ENCODE measurements at regions not wholly inside any gene's neighbourhood (a gene's known extent, or its start where the extent isn't known, plus 50 kb on each side); places are given as distances from the start of the nearest gene placed in this dataset.

GRCh38 chr13:79081942-79082341 lies 324.1 kb downstream of the RBM26 start:
- ChIA-PET POLR2A (no interaction called here), CTCF (no interaction called here)
- no peaks in the 10 kb centered on the region for H3K4me1 ChIP-seq (ENCODE audit: control insufficient read depth, insufficient read depth, low read length)
- no peak overlapping the region for H3K4me3 ChIP-seq (ENCODE audit: low read depth, low read length)
- H3K27ac ChIP-seq (ENCODE audit: extremely low read depth, low read depth, low read length) = no peak overlapping the region
- no peaks in the 10 kb centered on the region for H3K36me3 ChIP-seq (ENCODE audit: control insufficient read depth in 2 of 2, insufficient read depth in 1 of 2, low read length in 2 of 2)
- no peaks in the 10 kb centered on the region for H3K9me3 ChIP-seq (ENCODE audit: control insufficient read depth, insufficient read depth, low read depth, low read length)
- TF ChIP-seq ZNF239 (tag by site-specific recombination; IDR thresholded peaks at IDR 0.05) = no peak
- no peak for TF ChIP-seq ZNF391 (tag by site-specific recombination; IDR thresholded peaks at IDR 0.05; ENCODE audit: borderline replicate concordance, low read depth)
- no peak for TF ChIP-seq SETDB1 (IDR thresholded peaks at IDR 0.05; ENCODE audit: insufficient read length, low read length)
- no peak for TF ChIP-seq ZNF529 (tag by site-specific recombination; IDR thresholded peaks at IDR 0.05; ENCODE audit: insufficient replicate concordance)
- TF ChIP-seq ZBTB11 (tag by site-specific recombination; conservative IDR thresholded peaks at IDR 0.05; ENCODE audit: low read depth) = no peak
- TF ChIP-seq ZNF174 (tag by site-specific recombination; IDR thresholded peaks at IDR 0.05) = no peak
- no peak for TF ChIP-seq HOXA7 (CRISPR knock-in tag; IDR thresholded peaks at IDR 0.05; ENCODE audit: borderline replicate concordance)
- no peak for TF ChIP-seq ZBTB7A (tag by site-specific recombination; IDR thresholded peaks at IDR 0.05; ENCODE audit: low read depth)
- TF ChIP-seq, protein P1, sequence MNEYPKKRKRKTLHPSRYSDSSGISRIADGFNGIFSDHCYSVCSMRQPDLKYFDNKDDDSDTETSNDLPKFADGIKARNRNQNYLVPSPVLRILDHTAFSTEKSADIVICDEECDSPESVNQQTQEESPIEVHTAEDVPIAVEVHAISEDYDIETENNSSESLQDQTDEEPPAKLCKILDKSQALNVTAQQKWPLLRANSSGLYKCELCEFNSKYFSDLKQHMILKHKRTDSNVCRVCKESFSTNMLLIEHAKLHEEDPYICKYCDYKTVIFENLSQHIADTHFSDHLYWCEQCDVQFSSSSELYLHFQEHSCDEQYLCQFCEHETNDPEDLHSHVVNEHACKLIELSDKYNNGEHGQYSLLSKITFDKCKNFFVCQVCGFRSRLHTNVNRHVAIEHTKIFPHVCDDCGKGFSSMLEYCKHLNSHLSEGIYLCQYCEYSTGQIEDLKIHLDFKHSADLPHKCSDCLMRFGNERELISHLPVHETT (tag by site-specific recombination; IDR thresholded peaks at IDR 0.05) = no peak
- TF ChIP-seq ZNF274 (IDR thresholded peaks at IDR 0.05; ENCODE audit: low read length) = no peak
- TF ChIP-seq ZNF274 (tag by site-specific recombination; IDR thresholded peaks at IDR 0.05; ENCODE audit: borderline replicate concordance) = no peak
- no peak for TF ChIP-seq ZNF184 (tag by site-specific recombination; IDR thresholded peaks at IDR 0.05)
- no peak for TF ChIP-seq ZBTB20 (tag by site-specific recombination; IDR thresholded peaks at IDR 0.05)
- TF ChIP-seq, protein P2, sequence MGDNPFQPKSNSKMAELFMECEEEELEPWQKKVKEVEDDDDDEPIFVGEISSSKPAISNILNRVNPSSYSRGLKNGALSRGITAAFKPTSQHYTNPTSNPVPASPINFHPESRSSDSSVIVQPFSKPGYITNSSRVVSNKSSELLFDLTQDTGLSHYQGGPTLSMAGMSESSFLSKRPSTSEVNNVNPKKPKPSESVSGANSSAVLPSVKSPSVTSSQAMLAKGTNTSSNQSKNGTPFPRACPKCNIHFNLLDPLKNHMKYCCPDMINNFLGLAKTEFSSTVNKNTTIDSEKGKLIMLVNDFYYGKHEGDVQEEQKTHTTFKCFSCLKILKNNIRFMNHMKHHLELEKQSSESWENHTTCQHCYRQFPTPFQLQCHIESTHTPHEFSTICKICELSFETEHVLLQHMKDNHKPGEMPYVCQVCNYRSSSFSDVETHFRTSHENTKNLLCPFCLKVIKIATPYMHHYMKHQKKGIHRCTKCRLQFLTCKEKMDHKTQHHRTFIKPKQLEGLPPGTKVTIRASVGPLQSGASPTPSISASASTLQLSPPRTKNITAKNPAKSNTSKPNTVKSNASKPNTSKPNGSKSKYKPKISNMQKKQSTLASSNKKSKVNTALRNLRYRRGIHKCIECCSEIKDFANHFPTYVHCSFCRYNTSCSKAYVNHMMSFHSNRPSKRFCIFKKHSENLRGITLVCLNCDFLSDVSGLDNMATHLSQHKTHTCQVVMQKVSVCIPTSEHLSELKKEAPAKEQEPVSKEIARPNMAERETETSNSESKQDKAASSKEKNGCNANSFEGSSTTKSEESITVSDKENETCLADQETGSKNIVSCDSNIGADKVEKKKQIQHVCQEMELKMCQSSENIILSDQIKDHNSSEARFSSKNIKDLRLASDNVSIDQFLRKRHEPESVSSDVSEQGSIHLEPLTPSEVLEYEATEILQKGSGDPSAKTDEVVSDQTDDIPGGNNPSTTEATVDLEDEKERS (tag by site-specific recombination; IDR thresholded peaks at IDR 0.05) = no peak
- no peak for TF ChIP-seq ZNF530 (tag by site-specific recombination; IDR thresholded peaks at IDR 0.05; ENCODE audit: low read depth)
- no peak for TF ChIP-seq ZBTB1 (tag by site-specific recombination; IDR thresholded peaks at IDR 0.05)
- TF ChIP-seq ZNF404 (tag by site-specific recombination; IDR thresholded peaks at IDR 0.05) = no peak
- TF ChIP-seq ZNF433 (tag by site-specific recombination; IDR thresholded peaks at IDR 0.05; ENCODE audit: low read depth) = no peak
- no peak for TF ChIP-seq ZNF19 (tag by site-specific recombination; IDR thresholded peaks at IDR 0.05; ENCODE audit: low read depth)
- no peak for TF ChIP-seq ZNF701 (tag by site-specific recombination; IDR thresholded peaks at IDR 0.05)
